ENCODE measurements at regions not wholly inside any gene's neighbourhood (a gene's known extent, or its start where the extent isn't known, plus 50 kb on each side); places are given as distances from the start of the nearest gene placed in this dataset.

DNA sequence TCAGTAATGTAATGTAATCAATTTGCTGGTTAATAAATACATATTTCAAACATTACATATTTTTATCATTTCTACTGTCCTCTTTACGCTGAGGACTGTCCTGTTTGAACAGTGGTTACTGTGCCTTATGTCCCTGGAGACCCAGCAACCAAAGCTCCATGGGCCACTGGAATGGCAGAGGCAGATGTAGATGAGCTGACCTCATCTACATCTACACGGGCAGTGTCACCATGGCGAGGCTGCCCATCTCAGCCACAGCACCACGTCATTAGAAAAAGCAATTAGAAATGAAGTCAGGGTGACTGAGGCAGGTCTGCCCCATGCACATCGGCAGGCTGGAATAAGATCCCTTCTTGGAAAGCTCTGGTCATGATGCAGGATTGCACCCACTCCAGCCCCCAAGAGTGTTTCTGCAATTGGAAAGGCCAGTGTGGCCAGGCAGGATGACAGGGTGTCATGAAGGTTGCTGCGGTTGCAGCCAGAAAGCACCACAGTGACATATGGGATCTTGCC lies 237.5 kb downstream of the NDUFA10 start:
- in situ Hi-C loops (cut with HindIII; ENCODE audit: low sequenced_read_pairs) = no loop called here

DNA sequence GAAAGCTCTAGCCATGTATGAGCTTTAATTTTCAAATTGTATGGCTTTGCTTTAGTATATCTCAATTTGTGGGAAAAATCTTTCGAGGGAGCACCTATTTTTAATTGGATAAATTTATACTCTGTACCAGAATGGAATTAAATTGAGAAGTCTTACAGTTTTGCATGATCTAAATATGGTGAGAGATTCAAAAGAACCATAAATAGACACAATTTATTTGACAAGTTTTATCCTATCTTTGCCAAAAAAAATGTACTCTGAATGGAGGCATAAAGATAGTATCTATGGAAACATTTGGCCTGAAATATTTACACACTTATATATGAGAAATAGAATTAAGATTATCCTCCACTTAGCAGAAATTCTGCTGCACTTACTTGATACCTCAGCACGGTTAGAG lies 238.4 kb downstream of the NDUFA10 start:
- in situ Hi-C loops (cut with HindIII; ENCODE audit: low sequenced_read_pairs) = no loop called here

DNA sequence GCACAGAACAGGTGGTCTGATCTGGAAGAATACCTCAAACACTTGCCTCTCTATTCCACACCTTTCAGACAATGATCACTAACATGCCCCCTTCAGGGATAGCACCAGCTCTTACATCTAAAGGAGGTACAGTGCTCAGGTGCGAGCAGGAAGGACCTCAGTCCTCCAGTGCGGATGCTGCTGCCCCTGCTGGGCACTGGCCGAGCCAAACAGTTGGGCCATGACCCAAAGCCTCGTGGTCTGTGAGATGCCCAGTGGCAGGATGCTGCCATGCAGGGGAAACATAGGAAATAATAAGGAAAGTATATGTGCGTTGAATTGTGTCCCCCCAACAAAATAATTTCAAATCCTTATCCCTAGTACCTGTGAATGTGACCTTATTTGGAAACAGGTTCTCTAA lies 243.7 kb downstream of the NDUFA10 start:
- in situ Hi-C loops (cut with HindIII; ENCODE audit: low sequenced_read_pairs) = no loop called here

DNA sequence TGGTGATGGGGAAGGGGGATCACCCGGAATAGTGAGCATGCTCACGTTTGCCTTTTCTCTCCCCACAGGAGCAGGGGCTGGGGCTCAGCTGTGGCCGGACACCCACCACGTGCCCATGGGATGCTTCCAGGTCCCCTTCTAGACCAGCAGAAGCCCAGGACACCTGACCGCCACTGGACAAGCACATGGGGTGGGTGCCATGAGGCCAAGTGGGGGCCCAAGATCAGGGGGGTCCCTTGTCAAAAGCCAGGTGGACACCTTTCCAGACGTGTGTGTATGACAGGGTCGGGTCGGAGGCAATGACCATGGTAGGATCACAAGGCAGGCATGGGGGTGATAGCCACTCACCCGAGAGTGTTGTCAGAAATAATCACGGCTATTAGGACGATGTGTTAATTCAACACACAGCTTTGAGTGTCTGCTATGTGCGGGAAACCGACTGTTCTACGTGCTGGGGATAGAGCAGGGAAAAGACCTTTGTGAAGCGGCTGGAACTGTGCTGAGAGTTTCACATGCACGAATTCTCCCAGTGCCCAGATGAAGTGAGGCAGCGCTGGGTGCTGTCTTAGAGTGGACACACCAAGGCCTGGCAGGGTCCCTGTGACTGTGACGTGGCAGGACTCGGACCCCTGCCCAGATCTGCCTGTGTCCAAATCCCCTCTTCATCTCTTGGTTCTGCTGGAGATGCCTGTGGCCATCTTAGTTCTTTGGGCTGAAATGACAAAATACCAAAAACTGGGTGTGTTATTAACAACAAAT lies 244.7 kb downstream of the NDUFA10 start:
- in situ Hi-C loops (cut with HindIII; ENCODE audit: low sequenced_read_pairs) = no loop called here

DNA sequence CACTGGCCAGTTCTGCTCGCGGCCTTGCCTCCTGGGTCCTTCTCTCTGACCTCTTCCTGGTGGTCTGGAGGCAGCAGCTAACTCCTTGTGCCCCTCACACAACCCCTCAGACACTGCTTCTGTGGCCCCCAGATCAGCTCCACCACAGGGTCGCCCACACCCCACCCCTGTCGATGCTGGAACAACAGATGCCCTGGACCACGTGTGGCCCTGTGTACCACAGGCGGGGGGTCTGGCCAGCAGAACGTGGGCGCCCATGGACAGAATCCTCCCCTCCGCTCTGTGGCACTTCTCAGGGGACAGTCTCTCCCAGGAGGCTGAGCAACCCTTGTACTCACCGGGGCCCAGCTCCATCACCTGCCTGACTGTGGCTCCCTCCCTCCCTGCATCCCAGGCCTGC lies 245.6 kb downstream of the NDUFA10 start:
- in situ Hi-C loops (cut with HindIII; ENCODE audit: low sequenced_read_pairs) = no loop called here

DNA sequence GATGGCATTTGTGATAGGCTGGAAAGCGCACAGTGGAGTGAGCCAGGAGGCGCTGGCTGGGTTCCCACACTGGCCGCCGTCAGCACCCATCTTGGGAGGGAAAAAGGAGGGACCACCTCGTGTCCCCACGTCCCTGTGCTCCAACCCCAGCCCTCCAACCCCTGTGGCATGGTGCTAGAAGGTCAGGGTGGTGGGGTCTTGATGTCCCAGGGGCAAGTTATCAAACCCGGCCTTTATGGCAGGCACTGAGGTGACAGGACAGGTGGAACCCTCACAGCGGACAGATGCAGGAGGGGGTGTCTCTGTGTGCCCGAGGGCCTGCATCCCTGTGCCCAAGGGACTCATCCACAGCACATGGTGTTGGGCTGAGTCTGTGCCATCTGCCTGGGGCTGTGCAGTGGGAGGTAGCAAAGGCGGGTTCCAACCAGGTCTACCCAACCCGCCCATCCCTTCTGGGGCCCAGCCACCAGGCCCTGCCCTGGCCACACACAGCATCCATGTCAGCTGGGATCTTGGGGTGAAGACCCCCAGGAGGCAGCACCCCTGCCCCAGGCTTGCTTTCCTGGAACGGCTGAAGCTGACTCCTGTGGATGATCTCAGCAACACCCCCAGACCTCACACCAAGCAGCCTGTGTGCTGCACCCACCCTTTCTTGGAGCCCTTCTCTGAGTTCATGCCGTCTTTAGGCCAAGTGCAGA lies 246.1 kb downstream of the NDUFA10 start:
- in situ Hi-C loops (cut with HindIII; ENCODE audit: low sequenced_read_pairs) = no loop called here

DNA sequence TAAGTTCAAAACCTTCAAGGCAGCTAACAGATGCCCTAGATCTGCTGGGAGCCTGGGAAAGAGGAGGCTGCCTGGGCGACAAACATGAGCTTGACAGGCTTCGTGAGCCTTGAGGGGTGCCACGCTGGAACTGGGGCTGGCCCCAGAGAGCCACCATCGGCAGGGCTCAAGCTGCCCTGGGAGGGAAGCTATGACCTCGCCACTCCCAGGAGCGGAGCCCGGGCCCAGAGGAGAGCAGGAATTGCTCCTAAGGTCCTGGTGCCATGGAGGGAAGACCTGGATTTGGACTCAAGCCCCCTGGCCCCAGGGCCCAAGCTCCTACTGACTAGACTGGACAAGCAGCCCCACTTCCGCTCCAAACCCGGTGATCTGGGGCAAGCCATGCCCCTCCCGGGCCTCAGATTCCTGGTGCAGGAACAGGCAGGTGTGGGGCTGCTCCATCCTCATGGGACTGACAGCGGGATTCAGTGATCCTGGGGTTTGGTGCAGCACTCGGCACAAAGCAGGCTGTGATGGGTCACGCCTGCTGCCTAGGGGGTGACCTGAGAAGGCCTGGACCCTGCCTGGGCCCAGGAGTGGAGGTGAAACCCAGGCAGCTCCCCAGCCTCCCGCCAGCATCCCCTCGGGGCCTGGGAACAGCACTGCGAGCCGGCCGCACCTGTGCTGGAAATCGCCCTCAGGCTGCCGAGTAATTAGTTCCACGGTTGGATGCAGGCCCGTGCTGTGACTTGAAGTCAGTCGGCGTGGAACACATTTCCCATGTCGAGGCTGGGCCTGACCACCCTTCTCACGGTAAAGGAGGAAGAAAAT lies 246.9 kb downstream of the NDUFA10 start:
- in situ Hi-C loops (cut with HindIII; ENCODE audit: low sequenced_read_pairs) = no loop called here

DNA sequence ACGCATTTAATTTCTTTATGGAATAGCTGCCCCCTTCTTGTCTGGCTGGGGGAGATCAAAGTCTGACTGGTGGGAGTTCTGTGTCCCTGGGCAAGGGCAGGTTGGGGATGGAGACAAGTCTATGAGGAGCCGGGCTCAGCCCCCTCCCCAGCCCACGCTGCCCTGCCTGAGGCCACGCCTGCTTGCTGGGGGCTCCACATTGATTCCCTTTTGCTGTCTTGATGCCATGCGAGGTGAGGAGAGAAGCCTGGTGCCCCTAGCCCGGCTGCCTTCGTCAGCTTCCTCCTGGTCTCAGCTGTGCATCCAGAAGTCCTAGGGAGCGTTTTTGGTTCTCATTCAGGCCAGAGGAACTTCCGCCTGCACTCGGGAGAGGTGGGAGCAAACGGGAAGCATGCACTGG lies 247.9 kb downstream of the NDUFA10 start:
- in situ Hi-C loops (cut with HindIII; ENCODE audit: low sequenced_read_pairs) = no loop called here

DNA sequence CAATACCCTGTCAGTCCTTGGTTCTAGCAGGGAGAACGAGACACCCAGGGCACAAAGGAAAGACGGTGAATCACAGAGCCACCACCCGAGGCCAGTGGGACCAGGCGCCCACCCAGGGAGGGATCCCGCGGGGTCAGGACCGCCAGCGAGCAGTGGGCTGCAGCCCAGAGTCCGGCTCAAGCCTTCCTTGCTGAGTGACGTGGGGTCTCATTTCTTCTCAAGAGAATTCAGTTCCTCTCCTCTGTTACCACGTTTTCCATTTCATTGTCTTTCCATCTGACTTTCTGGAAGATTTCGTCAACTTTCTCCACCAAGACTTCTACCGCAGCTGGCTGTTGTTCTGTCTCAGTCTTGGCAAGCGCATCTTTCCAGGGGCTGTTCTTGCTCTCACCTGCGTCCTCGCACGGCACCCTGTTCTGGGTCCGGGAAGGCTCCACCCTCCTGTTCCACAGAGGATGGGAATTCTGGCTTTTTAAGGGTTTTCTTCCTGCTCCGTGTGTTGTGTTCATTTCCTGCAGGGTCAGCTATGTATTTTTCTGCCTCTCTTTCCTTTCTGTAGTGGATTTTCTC lies 248.6 kb downstream of the NDUFA10 start:
- in situ Hi-C loops (cut with HindIII; ENCODE audit: low sequenced_read_pairs) = no loop called here

DNA sequence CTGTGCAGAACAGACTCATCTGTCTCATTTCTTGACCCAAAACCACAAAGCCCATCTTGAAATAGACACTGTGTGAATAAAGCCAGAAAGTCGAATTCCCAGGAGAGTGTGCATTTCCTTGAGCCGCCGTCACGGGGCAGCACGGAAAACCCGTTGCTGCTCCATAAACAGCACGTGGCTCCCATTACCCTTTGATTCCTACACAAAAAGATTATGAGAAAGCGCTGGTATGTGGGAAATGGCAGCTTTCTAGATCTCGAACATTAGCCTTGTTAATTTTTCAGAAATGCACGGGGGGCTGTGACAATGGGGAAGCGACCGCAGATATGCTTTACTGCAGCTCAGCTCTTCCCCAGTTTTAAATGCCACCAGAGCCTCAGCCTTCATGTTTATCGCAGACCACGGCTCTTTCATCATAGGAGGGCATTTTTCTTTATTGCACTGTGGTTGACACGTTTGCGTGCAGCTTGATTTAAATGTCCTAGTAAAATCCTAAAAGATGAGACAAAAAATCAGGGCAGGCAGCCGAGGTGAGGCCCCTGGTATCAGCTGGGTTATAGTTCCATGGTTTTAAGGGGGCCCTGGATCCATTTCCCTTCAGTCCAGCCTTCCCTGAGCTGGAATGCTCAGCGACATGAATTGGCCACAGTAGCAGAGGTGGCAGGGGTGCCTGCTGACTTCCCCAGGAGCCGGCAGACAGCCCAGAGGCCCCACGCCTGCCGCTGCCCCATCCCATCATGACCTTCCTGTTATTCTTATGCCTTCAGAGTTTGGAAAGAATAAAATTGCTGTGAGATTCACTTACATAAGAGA lies 249.3 kb downstream of the NDUFA10 start:
- in situ Hi-C loops (cut with HindIII; ENCODE audit: low sequenced_read_pairs) = no loop called here

DNA sequence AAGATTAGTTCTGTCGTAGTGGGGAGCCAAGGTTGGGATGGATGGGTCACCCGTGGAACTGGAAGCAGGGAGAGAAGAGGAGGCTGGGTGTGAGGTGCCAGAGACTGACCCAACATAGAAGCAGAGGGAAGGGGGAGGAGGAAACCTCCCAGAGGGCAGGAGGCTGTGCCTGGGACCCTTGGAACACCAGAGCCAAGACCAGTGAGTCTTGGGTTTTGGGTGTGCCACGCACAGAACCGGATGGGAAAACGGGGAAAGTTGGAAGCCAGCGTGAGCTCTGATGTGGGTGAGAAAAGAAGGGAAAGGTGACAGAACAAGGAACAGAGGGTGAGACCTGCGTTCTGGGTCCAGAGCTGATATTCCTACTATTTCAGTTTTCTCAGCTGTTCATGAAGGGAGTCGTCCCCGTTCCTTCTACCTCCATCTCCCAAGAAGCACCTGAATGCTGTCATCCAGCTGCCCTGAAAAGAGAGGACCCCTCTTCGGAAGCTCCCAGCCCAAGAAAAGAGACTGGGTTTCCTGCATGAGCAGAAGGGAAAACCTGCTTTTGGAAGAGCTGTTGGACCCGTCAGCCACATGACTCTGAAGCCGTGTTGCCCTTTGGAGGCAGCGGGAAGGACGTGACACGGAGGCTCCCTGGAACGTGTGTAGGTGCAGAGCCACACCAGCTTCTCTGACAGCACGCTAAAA lies 250.1 kb downstream of the NDUFA10 start:
- in situ Hi-C loops (cut with HindIII; ENCODE audit: low sequenced_read_pairs) = no loop called here

DNA sequence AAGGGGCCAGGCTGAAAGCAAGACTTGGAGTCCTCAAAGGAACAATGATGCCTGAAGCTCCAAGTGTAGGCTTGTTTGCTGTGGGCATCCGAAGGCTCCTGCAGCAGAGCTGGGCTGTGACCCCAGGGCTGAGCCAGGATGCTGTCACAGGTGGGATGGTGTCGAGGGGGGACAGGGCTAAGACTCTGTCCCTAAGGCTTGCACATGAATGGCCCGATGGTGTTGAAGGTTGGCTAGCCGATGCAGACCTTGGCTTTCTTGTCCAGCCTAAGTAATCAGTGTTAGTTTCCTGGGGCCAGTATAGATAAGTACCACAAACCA lies 251.0 kb downstream of the NDUFA10 start:
- in situ Hi-C loops (cut with HindIII; ENCODE audit: low sequenced_read_pairs) = no loop called here

DNA sequence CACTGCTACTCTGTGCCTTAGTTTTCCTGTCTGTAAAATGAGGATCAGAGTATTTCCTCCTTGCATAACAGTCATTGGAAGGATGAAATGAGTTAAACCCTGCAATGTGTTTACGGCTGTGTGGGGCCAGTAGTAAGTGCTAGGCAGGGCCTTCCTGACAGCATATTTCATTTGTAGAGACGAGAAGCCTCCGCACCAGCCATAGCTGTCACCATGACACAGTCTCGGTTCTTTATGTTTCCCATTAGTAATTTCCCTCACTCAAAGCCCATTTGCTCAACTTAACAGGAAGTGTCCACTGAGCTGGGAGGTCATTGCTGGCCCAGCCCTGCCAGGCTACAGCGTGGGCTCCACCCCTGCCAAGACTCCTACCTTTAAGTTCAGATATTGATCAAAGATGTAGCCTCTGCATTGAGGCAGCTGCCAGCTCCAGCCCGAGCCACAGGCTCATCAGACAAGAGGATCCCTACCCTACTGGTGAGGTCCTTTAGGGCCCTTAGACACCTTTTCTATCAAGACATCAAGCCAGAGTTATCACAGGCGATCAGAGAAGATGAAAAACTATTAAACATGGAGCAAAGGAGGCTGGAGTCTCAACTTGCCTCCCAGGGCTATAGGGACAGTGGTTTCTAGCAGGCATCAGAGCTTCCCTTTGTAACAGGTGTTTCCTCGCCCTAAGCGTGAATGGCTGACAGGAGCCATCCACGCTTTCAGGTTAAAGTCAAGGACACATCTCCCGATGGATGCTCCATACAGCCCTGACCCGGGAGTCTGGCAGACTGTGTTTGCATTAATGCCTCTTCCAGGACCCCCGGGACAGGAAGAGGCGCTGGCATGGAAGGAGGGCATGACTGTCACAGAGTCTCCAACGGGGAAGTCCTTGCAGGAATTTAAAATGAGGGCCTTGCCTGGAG lies 251.7 kb downstream of the NDUFA10 start:
- in situ Hi-C loops (cut with HindIII; ENCODE audit: low sequenced_read_pairs) = no loop called here

DNA sequence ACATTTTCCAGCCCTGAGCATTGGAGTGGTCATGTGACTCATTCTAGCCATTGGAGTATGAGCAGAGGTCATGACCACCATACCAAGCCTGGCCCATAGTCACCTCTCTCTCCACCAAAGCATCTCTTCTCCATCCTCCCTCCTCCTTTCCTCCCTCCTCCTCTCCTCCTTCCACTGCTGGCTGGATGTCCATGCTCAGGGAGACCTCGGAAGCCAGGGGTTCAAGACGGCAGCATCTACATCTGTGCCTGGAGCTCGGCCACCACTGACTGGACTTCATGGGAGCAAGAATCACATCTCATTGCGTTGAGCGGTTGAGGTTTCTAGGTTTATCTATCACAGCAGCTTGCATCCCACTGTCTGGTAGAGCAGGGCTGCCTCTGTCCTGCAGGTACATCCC lies 252.4 kb downstream of the NDUFA10 start:
- in situ Hi-C loops (cut with HindIII; ENCODE audit: low sequenced_read_pairs) = no loop called here

DNA sequence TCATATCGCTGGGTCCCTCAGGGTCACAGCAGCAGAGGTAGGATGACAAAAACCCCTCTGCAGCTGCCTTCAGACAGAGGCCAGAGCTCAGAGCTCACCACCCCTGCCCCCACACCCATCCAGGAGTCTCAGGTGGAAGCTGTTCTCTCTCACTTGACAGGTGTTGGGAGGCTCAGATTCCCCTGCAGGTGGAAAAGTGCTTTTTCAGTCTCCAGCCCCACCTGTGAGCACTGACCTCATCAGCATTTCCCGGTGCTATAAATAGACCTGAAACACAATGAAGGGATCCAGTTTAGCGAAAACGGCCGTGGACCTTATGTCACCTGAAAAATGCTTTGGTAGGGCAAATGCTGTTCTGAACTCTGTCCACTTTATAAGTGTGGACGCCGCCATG lies 254.9 kb downstream of the NDUFA10 start:
- in situ Hi-C loops (cut with HindIII; ENCODE audit: low sequenced_read_pairs) = no loop called here

DNA sequence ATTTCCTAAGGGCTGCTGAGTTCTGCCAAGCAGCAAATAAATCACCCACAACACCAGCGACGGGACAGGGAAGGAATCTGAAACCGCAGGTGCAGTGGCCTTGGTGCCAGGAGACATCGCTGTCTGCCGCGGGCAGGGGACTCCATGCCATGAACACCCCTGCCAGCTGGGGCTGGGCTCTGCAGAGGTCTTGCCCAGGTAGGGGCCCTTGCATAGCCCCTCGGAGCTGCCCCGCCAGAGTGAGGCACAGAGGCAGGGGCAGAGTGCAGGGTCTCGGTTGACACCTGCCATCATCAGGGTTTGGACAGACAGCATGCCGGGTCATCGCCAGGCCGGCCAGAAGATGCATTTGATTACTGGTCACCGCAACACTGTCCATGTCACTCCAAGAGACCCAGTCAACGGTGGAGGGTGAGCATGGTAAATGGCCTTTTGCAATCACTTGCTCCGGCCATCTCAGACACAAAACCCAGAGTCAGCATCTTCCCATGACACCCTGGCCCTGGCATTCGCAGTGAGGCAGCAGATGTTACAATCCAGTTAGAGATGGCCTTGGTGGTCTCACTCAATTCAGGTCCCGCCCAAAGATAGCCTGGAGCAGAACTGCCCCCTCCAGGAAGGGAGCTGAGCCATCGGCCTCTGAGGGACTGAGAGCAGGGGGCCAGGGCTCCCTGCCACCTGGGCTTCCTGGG lies 255.4 kb downstream of the NDUFA10 start:
- in situ Hi-C loops (cut with HindIII; ENCODE audit: low sequenced_read_pairs) = loop anchor here (10.0 kb wide), 1 partner anchor 75 kb away; no protein-coding TSS in a partner anchor

DNA sequence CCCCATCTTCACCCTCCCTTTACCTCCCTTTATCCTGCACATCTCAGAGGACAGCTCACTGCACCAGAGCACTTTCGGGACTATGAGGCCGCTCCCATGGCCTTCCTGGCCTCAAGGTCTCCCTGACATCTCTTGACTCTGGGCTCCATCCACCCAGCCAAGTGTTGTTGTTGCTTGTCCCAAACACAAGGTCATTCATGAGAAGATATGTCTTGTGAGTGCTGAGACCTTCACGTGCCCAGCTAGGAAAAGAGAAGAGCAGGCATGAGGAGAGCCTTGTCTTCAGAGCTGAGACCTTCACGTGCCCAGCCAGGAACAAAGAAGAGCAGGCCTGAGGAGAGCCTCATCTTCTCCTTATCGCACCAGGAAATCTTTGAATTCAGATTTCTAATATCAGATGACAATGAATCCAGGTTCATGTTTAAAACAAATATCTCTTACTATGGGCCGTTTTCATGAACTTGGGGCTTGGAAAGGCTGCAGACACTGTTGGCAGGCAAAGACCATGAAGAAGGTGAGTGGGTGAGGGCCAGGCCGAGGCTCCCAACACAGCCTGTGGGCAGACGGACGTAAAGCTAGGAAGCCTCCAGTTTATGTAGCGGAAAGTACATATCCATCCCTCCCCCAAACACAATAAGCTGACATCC lies 256.1 kb downstream of the NDUFA10 start:
- in situ Hi-C loops (cut with HindIII; ENCODE audit: low sequenced_read_pairs) = loop anchor here (10.0 kb wide), 1 partner anchor 74 kb away; no protein-coding TSS in a partner anchor
